GM23338 (cell line): ENCODE measurements at regions not wholly inside any gene's neighbourhood (a gene's known extent, or its start where the extent isn't known, plus 50 kb on each side); places are given as distances from the start of the nearest gene placed in this dataset.

Source experiments
- ATAC-seq: fragments of 200-7000 bp; cut with Tn5 transposase; 3 replicates; pipeline ENCODE4 v1.9.1; 2020
- DNase-seq: peaks from one replicate; pipeline ENCODE4 v3.0.0-alpha.2; 2015; ENCODE audit warnings: low spot score
- H2AFZ ChIP-seq: fragments of 200-600 bp; sonication (generic); 2 replicates; pipeline ENCODE4 v1.8.0; 2016; ENCODE audit warnings: antibody characterized with exemption, mild to moderate bottlenecking, moderate library complexity
- H3F3A ChIP-seq: fragments of 200-600 bp; sonication (generic); replicated peaks from 2 replicates; pipeline ENCODE4 v1.8.0; 2017; ENCODE audit warnings: antibody characterized with exemption, mixed run types, low read depth
- H3K27ac ChIP-seq: fragments of 200-600 bp; sonication (generic); 2 replicates; pipeline ENCODE4 v1.6.1; 2016; ENCODE audit warnings: low read depth
- H3K27me3 ChIP-seq: fragments of 200-600 bp; sonication (generic); 2 replicates; pipeline ENCODE4 v1.8.0; 2016; ENCODE audit warnings: mild to moderate bottlenecking, mixed run types, moderate library complexity; ENCODE audit not compliant: insufficient read depth
- H3K36me3 ChIP-seq: fragments of 200-600 bp; sonication (generic); 2 replicates; pipeline ENCODE4 v1.8.0; 2016; ENCODE audit warnings: mild to moderate bottlenecking; ENCODE audit not compliant: insufficient read depth
- H3K4me1 ChIP-seq: fragments of 200-600 bp; sonication (generic); 2 replicates; pipeline ENCODE4 v1.8.0; 2016; ENCODE audit warnings: mild to moderate bottlenecking, moderate library complexity; ENCODE audit not compliant: insufficient read depth
- H3K4me2 ChIP-seq: fragments of 200-600 bp; sonication (generic); 2 replicates; pipeline ENCODE4 v1.7.1; 2017; ENCODE audit warnings: mixed run types
- H3K4me3 ChIP-seq: fragments of 200-600 bp; sonication (generic); 2 replicates; pipeline ENCODE4 v1.6.1; 2016; ENCODE audit warnings: mixed run types
- H3K79me2 ChIP-seq: fragments of 200-600 bp; sonication (generic); replicated peaks from 2 replicates; pipeline ENCODE4 v1.8.0; 2017; ENCODE audit warnings: mild to moderate bottlenecking; ENCODE audit not compliant: insufficient read depth
- H3K9me2 ChIP-seq: fragments of 200-600 bp; sonication (generic); 2 replicates; pipeline ENCODE4 v1.8.0; 2017; ENCODE audit not compliant: insufficient read depth
- H4K20me1 ChIP-seq: fragments of 200-600 bp; sonication (generic); replicated peaks from 2 replicates; pipeline ENCODE4 v1.8.0; 2017; ENCODE audit warnings: mild to moderate bottlenecking; ENCODE audit not compliant: insufficient read depth
- H3K27ac Mint-ChIP-seq: 2 replicates; pipeline ENCODE4 v1.8.0; 2020; ENCODE audit warnings: inconsistent platforms, mild to moderate bottlenecking, moderate library complexity, mixed read lengths
- H3K27me3 Mint-ChIP-seq: 3 replicates; pipeline ENCODE4 v1.8.0; 2022; ENCODE audit warnings: low read depth, mild to moderate bottlenecking, moderate library complexity, mixed read lengths, inconsistent platforms; ENCODE audit not compliant: insufficient read depth, poor library complexity
- H3K36me3 Mint-ChIP-seq: 3 replicates; pipeline ENCODE4 v1.8.0; 2021; ENCODE audit warnings: low read depth, mild to moderate bottlenecking, inconsistent platforms, moderate library complexity, mixed read lengths
- H3K4me1 Mint-ChIP-seq: 3 replicates; pipeline ENCODE4 v1.8.0; 2020; ENCODE audit warnings: mild to moderate bottlenecking, inconsistent platforms, mixed read lengths
- H3K4me3 Mint-ChIP-seq: 3 replicates; pipeline ENCODE4 v1.8.0; 2021; ENCODE audit warnings: moderate library complexity, mild to moderate bottlenecking, inconsistent platforms, mixed read lengths
- H3K9me3 Mint-ChIP-seq: 3 replicates; pipeline ENCODE4 v1.8.0; 2020; ENCODE audit warnings: moderate library complexity, mild to moderate bottlenecking, inconsistent platforms, mixed read lengths
- CREB1 ChIP-seq: fragments of 250-450 bp; sonication (Bioruptor Pico); IDR thresholded peaks from 2 replicates; pipeline ENCODE4 v1.5.0; 2020; ENCODE audit warnings: low read depth, mild to moderate bottlenecking, moderate library complexity
- EZH2 ChIP-seq: fragments of 200-600 bp; sonication (generic); IDR thresholded peaks from one replicate; pipeline ENCODE4 v1.8.0; 2017; ENCODE audit warnings: antibody characterized with exemption, mild to moderate bottlenecking, low read depth; ENCODE audit not compliant: unreplicated experiment
- EZH2phosphoT487 ChIP-seq: fragments of 200-600 bp; sonication (generic); IDR thresholded peaks from one replicate; pipeline ENCODE4 v1.8.1; 2018; ENCODE audit warnings: antibody characterized with exemption; ENCODE audit not compliant: unreplicated experiment
- JUNB ChIP-seq: IDR thresholded peaks from one replicate; pipeline ENCODE4 v1.6.1; 2016; ENCODE audit warnings: antibody characterized with exemption; ENCODE audit not compliant: unreplicated experiment
- NANOG ChIP-seq: IDR thresholded peaks from 2 replicates; pipeline ENCODE4 v1.6.1; 2016; ENCODE audit warnings: antibody characterized with exemption, borderline replicate concordance
- POLR2AphosphoS5 ChIP-seq: IDR thresholded peaks from 2 replicates; pipeline ENCODE4 v1.6.1; 2016; ENCODE audit warnings: antibody characterized with exemption, low read depth
- STAT1 ChIP-seq: IDR thresholded peaks from one replicate; pipeline ENCODE4 v1.6.1; 2016; ENCODE audit warnings: antibody characterized with exemption; ENCODE audit not compliant: unreplicated experiment
- ZNF114 ChIP-seq: fragments of 250-450 bp; sonication (Bioruptor Pico); IDR thresholded peaks from 2 replicates; pipeline ENCODE4 v1.5.0; 2020; ENCODE audit warnings: mild to moderate bottlenecking, moderate library complexity
- ZNF331 ChIP-seq: fragments of 250-450 bp; sonication (Bioruptor Pico); IDR thresholded peaks from 2 replicates; pipeline ENCODE4 v1.5.0; 2020; ENCODE audit warnings: low read depth, mild to moderate bottlenecking, moderate library complexity
- TF ChIP-seq, protein P1 (sequence below): fragments of 250-450 bp; sonication (Bioruptor Pico); IDR thresholded peaks from 2 replicates; pipeline ENCODE4 v1.5.0; 2020; ENCODE audit warnings: mild to moderate bottlenecking, moderate library complexity
- TF ChIP-seq, protein P2 (sequence below): IDR thresholded peaks from one replicate; pipeline ENCODE4 v1.6.1; 2018; ENCODE audit warnings: antibody characterized with exemption; ENCODE audit not compliant: unreplicated experiment
- TF ChIP-seq, protein P3 (sequence below): IDR thresholded peaks from 2 replicates; pipeline ENCODE4 v1.6.1; 2016; ENCODE audit warnings: antibody characterized with exemption
- TF ChIP-seq, protein P4 (sequence below), 2 experiments: fragments of 200-600 bp in 1 of 2; sonication (generic) in 1 of 2; conservative IDR thresholded peaks; 2 replicates each; pipeline versions ENCODE4 v1.5.1 to v1.6.1; 2016 to 2017; ENCODE audit warnings: antibody characterized with exemption in 2 of 2, low read depth in 2 of 2, mild to moderate bottlenecking in 2 of 2, moderate library complexity in 1 of 2

DNA sequence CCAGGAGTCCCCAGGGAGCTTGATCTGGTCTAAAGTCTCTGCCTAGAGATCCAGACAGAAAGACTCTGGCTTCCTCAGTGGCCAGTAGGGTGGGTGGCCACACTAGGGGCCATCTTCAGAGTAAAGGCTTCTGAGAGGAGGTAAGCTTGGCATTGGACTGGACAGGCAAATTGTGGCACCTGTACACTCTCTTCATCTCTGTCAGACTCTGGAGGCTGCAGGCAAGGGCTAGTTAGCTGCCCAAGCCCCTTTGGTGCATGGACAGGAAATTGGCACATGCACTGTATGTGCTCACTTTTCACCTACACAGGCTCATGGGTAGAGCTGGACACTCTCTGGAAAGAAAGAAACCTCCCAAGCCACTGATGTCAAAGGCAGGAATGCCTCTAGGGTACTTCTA, 142.8 kb downstream of the PJA1 start:
- TF ChIP-seq POLR2AphosphoS5 (no peak), STAT1 (no peak), EZH2 (no peak), JUNB (no peak), CREB1 (CRISPR knock-in tag) (no peak), NANOG (no peak), EZH2phosphoT487 (no peak), ZNF331 (CRISPR knock-in tag) (no peak), ZNF114 (CRISPR knock-in tag) (no peak)
- TF ChIP-seq, protein P1, sequence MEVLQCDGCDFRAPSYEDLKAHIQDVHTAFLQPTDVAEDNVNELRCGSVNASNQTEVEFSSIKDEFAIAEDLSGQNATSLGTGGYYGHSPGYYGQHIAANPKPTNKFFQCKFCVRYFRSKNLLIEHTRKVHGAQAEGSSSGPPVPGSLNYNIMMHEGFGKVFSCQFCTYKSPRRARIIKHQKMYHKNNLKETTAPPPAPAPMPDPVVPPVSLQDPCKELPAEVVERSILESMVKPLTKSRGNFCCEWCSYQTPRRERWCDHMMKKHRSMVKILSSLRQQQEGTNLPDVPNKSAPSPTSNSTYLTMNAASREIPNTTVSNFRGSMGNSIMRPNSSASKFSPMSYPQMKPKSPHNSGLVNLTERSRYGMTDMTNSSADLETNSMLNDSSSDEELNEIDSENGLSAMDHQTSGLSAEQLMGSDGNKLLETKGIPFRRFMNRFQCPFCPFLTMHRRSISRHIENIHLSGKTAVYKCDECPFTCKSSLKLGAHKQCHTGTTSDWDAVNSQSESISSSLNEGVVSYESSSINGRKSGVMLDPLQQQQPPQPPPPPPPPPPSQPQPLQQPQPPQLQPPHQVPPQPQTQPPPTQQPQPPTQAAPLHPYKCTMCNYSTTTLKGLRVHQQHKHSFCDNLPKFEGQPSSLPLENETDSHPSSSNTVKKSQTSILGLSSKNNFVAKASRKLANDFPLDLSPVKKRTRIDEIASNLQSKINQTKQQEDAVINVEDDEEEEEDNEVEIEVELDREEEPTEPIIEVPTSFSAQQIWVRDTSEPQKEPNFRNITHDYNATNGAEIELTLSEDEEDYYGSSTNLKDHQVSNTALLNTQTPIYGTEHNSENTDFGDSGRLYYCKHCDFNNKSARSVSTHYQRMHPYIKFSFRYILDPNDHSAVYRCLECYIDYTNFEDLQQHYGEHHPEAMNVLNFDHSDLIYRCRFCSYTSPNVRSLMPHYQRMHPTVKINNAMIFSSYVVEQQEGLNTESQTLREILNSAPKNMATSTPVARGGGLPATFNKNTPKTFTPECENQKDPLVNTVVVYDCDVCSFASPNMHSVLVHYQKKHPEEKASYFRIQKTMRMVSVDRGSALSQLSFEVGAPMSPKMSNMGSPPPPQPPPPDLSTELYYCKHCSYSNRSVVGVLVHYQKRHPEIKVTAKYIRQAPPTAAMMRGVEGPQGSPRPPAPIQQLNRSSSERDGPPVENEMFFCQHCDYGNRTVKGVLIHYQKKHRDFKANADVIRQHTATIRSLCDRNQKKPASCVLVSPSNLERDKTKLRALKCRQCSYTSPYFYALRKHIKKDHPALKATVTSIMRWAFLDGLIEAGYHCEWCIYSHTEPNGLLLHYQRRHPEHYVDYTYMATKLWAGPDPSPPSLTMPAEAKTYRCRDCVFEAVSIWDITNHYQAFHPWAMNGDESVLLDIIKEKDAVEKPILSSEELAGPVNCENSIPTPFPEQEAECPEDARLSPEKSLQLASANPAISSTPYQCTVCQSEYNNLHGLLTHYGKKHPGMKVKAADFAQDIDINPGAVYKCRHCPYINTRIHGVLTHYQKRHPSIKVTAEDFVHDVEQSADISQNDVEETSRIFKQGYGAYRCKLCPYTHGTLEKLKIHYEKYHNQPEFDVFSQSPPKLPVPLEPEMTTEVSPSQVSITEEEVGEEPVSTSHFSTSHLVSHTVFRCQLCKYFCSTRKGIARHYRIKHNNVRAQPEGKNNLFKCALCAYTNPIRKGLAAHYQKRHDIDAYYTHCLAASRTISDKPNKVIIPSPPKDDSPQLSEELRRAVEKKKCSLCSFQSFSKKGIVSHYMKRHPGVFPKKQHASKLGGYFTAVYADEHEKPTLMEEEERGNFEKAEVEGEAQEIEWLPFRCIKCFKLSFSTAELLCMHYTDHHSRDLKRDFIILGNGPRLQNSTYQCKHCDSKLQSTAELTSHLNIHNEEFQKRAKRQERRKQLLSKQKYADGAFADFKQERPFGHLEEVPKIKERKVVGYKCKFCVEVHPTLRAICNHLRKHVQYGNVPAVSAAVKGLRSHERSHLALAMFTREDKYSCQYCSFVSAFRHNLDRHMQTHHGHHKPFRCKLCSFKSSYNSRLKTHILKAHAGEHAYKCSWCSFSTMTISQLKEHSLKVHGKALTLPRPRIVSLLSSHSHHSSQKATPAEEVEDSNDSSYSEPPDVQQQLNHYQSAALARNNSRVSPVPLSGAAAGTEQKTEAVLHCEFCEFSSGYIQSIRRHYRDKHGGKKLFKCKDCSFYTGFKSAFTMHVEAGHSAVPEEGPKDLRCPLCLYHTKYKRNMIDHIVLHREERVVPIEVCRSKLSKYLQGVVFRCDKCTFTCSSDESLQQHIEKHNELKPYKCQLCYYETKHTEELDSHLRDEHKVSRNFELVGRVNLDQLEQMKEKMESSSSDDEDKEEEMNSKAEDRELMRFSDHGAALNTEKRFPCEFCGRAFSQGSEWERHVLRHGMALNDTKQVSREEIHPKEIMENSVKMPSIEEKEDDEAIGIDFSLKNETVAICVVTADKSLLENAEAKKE (CRISPR knock-in tag) = no peak
- TF ChIP-seq, protein P2, sequence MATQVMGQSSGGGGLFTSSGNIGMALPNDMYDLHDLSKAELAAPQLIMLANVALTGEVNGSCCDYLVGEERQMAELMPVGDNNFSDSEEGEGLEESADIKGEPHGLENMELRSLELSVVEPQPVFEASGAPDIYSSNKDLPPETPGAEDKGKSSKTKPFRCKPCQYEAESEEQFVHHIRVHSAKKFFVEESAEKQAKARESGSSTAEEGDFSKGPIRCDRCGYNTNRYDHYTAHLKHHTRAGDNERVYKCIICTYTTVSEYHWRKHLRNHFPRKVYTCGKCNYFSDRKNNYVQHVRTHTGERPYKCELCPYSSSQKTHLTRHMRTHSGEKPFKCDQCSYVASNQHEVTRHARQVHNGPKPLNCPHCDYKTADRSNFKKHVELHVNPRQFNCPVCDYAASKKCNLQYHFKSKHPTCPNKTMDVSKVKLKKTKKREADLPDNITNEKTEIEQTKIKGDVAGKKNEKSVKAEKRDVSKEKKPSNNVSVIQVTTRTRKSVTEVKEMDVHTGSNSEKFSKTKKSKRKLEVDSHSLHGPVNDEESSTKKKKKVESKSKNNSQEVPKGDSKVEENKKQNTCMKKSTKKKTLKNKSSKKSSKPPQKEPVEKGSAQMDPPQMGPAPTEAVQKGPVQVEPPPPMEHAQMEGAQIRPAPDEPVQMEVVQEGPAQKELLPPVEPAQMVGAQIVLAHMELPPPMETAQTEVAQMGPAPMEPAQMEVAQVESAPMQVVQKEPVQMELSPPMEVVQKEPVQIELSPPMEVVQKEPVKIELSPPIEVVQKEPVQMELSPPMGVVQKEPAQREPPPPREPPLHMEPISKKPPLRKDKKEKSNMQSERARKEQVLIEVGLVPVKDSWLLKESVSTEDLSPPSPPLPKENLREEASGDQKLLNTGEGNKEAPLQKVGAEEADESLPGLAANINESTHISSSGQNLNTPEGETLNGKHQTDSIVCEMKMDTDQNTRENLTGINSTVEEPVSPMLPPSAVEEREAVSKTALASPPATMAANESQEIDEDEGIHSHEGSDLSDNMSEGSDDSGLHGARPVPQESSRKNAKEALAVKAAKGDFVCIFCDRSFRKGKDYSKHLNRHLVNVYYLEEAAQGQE = no peak
- TF ChIP-seq, protein P3, sequence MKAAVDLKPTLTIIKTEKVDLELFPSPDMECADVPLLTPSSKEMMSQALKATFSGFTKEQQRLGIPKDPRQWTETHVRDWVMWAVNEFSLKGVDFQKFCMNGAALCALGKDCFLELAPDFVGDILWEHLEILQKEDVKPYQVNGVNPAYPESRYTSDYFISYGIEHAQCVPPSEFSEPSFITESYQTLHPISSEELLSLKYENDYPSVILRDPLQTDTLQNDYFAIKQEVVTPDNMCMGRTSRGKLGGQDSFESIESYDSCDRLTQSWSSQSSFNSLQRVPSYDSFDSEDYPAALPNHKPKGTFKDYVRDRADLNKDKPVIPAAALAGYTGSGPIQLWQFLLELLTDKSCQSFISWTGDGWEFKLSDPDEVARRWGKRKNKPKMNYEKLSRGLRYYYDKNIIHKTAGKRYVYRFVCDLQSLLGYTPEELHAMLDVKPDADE = no peak
- TF ChIP-seq, protein P4, sequence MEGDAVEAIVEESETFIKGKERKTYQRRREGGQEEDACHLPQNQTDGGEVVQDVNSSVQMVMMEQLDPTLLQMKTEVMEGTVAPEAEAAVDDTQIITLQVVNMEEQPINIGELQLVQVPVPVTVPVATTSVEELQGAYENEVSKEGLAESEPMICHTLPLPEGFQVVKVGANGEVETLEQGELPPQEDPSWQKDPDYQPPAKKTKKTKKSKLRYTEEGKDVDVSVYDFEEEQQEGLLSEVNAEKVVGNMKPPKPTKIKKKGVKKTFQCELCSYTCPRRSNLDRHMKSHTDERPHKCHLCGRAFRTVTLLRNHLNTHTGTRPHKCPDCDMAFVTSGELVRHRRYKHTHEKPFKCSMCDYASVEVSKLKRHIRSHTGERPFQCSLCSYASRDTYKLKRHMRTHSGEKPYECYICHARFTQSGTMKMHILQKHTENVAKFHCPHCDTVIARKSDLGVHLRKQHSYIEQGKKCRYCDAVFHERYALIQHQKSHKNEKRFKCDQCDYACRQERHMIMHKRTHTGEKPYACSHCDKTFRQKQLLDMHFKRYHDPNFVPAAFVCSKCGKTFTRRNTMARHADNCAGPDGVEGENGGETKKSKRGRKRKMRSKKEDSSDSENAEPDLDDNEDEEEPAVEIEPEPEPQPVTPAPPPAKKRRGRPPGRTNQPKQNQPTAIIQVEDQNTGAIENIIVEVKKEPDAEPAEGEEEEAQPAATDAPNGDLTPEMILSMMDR (conservative IDR thresholded peaks at IDR 0.05; ENCODE audit: low read depth in 2 of 2) = no peak
- no peak for DNase-seq
- Histone ChIP-seq H3K9me2 (no peaks in the 10 kb centered on the region), H3F3A (no peaks in the 10 kb centered on the region), H4K20me1 (no peaks in the 10 kb centered on the region), H2AFZ (no peak overlapping the region), H3K27ac (no peak overlapping the region), H3K36me3 (no peaks in the 10 kb centered on the region), H3K4me3 (no peak overlapping the region), H3K4me1 (peaks cover 6% of the 10 kb centered on the region; the same call in 1 of the 2 replicates), H3K79me2 (no peaks in the 10 kb centered on the region), H3K4me2 (no peak overlapping the region), H3K27me3 (no peaks in the 10 kb centered on the region)
- Mint-ChIP-seq H3K4me3 (no peak overlapping the region), H3K9me3 (no peaks in the 10 kb centered on the region), H3K27me3 (peaks cover 6% of the 10 kb centered on the region), H3K4me1 (peaks cover 8% of the 10 kb centered on the region; the same call in 2 of the 3 replicates), H3K36me3 (no peaks in the 10 kb centered on the region), H3K27ac (no peak overlapping the region)
- no peak for ATAC-seq
